NB4 (cell line): ENCODE measurements at regions not wholly inside any gene's neighbourhood (a gene's known extent, or its start where the extent isn't known, plus 50 kb on each side); places are given as distances from the start of the nearest gene placed in this dataset.
"Not testable (repeated sequence)": the region's sequence is repeated elsewhere in the genome, so short reads cannot be mapped to it uniquely, and the experiment has no call there.

Experiments
- MAX ChIP-seq: IDR thresholded peaks from 2 replicates; pipeline ENCODE4 v1.6.1; 2011; ENCODE audit warnings: low read depth, low read length
- MYC ChIP-seq: IDR thresholded peaks from 2 replicates; pipeline ENCODE4 v1.6.1; 2011; ENCODE audit warnings: low read depth, low read length
- POLR2A ChIP-seq: IDR thresholded peaks from 2 replicates; pipeline ENCODE4 v1.6.1; 2011; ENCODE audit warnings: mild to moderate bottlenecking; ENCODE audit not compliant: insufficient read length; ENCODE audit errors: extremely low read depth
- TF ChIP-seq, protein P1 (sequence below): IDR thresholded peaks from one replicate; pipeline ENCODE4 v1.5.1; 2012; ENCODE audit warnings: low read depth, low read length

- not testable (repeated sequence) for TF ChIP-seq MAX, POLR2A, MYC
- TF ChIP-seq, protein P1, sequence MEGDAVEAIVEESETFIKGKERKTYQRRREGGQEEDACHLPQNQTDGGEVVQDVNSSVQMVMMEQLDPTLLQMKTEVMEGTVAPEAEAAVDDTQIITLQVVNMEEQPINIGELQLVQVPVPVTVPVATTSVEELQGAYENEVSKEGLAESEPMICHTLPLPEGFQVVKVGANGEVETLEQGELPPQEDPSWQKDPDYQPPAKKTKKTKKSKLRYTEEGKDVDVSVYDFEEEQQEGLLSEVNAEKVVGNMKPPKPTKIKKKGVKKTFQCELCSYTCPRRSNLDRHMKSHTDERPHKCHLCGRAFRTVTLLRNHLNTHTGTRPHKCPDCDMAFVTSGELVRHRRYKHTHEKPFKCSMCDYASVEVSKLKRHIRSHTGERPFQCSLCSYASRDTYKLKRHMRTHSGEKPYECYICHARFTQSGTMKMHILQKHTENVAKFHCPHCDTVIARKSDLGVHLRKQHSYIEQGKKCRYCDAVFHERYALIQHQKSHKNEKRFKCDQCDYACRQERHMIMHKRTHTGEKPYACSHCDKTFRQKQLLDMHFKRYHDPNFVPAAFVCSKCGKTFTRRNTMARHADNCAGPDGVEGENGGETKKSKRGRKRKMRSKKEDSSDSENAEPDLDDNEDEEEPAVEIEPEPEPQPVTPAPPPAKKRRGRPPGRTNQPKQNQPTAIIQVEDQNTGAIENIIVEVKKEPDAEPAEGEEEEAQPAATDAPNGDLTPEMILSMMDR = not testable (repeated sequence)
Measured at GRCh38 chr21:9740991-9741742, 780.2 kb upstream of the TPTE start.
